Activated B cell treated with CpG ODN at 0.5 μM for 24 hours (primary cell): ENCODE measurements at regions not wholly inside any gene's neighbourhood (a gene's known extent, or its start where the extent isn't known, plus 50 kb on each side); places are given as distances from the start of the nearest gene placed in this dataset.

Experiments
- ATAC-seq: fragments of 200-7000 bp; cut with Tn5 transposase; one replicate; pipeline ENCODE4 v1.10.0; 2021; ENCODE audit warnings: low read depth, mild to moderate bottlenecking, moderate library complexity
- CTCF ChIA-PET: fragments of 350-600 bp; sonication (Branson Sonifier 250); formaldehyde crosslinking; loops from one replicate; lab custom pipeline; 2021; ENCODE audit warnings: antibody characterized with exemption; lab: Charles Lee
- POLR2A ChIA-PET: fragments of 350-600 bp; sonication (Branson Sonifier 250); formaldehyde crosslinking; loops from one replicate; lab custom pipeline; 2021; ENCODE audit warnings: antibody characterized with exemption; lab: Charles Lee
- DNase-seq: peaks from one replicate; pipeline ENCODE4 v3.0.0; 2022
- H3K27ac Mint-ChIP-seq: one replicate; pipeline ENCODE4 v1.8.0; 2020; ENCODE audit warnings: mixed read lengths
- H3K27me3 Mint-ChIP-seq: one replicate; pipeline ENCODE4 v1.8.0; 2021; ENCODE audit warnings: mixed read lengths
- H3K36me3 Mint-ChIP-seq: one replicate; pipeline ENCODE4 v1.8.0; 2021; ENCODE audit warnings: low read depth, mixed read lengths
- H3K4me1 Mint-ChIP-seq: one replicate; pipeline ENCODE4 v1.8.0; 2021; ENCODE audit warnings: mixed read lengths
- H3K4me3 Mint-ChIP-seq: one replicate; pipeline ENCODE4 v1.8.0; 2020; ENCODE audit warnings: mild to moderate bottlenecking, mixed read lengths
- H3K9me3 Mint-ChIP-seq: one replicate; pipeline ENCODE4 v1.8.0; 2020; ENCODE audit warnings: mixed read lengths
- CTCF ChIP-seq: fragments of 200-600 bp; IDR thresholded peaks from one replicate; pipeline ENCODE4 v1.8.0; 2022; ENCODE audit warnings: antibody characterized with exemption, mild to moderate bottlenecking
- intact Hi-C: fragments of 100-400 bp; cut with micrococcal nuclease; formaldehyde crosslinking; loops from one replicate; pipeline ENCODE4 v1.15.1; 2024

GRCh38 chr14:84421621-84422020 is 1108.3 kb upstream of the FLRT2 start:
- ATAC-seq (no peak), DNase-seq (no peak)
- Mint-ChIP-seq H3K4me3 (no peak overlapping the region), H3K36me3 (no peaks in the 10 kb centered on the region), H3K9me3 (peaks cover 7% of the 10 kb centered on the region), H3K4me1 (no peaks in the 10 kb centered on the region), H3K27me3 (no peaks in the 10 kb centered on the region), H3K27ac (no peak overlapping the region)
- intact Hi-C loops = no loop called here
- ChIA-PET POLR2A (no interaction called here), CTCF (no interaction called here)
- TF ChIP-seq CTCF = no peak

- CTCF ChIA-PET = no interaction called here
- TF ChIP-seq CTCF = no peak
- Mint-ChIP-seq H3K4me3 (no peak overlapping the region), H3K9me3 (peaks cover 4% of the 10 kb centered on the region), H3K36me3 (no peaks in the 10 kb centered on the region), H3K27me3 (no peaks in the 10 kb centered on the region), H3K4me1 (no peaks in the 10 kb centered on the region), H3K27ac (no peak overlapping the region)
- intact Hi-C loops = no loop called here
- DNase-seq (no peak), ATAC-seq (no peak)
- POLR2A ChIA-PET = no interaction called here
These were observed 1104.0 kb upstream of the FLRT2 start for GRCh38 chr14:84425968-84426367.

GRCh38 chr14:84432676-84433075 is 1097.3 kb upstream of the FLRT2 start:
- H3K9me3 Mint-ChIP-seq = peaks cover 2% of the 10 kb centered on the region
- intact Hi-C loops = no loop called here
- ATAC-seq (no peak), DNase-seq (no peak)
- ChIA-PET CTCF (no interaction called here), POLR2A (no interaction called here)
- H3K27ac Mint-ChIP-seq = no peak overlapping the region
- H3K4me1 Mint-ChIP-seq = no peaks in the 10 kb centered on the region
- no peaks in the 10 kb centered on the region for H3K36me3 Mint-ChIP-seq
- no peaks in the 10 kb centered on the region for H3K27me3 Mint-ChIP-seq
- no peak overlapping the region for H3K4me3 Mint-ChIP-seq
- TF ChIP-seq CTCF = no peak

GRCh38 chr14:84433961-84434360 is 1096.0 kb upstream of the FLRT2 start:
- TF ChIP-seq CTCF = no peak
- no peak for DNase-seq
- CTCF ChIA-PET = no interaction called here
- H3K4me3 Mint-ChIP-seq = no peak overlapping the region
- no peaks in the 10 kb centered on the region for H3K36me3 Mint-ChIP-seq
- ATAC-seq = no peak
- H3K27ac Mint-ChIP-seq = no peak overlapping the region
- no peaks in the 10 kb centered on the region for H3K27me3 Mint-ChIP-seq
- POLR2A ChIA-PET = no interaction called here
- intact Hi-C loops = no loop called here
- no peaks in the 10 kb centered on the region for H3K4me1 Mint-ChIP-seq
- H3K9me3 Mint-ChIP-seq = peaks cover 4% of the 10 kb centered on the region

- Mint-ChIP-seq H3K4me1 (no peaks in the 10 kb centered on the region), H3K36me3 (no peaks in the 10 kb centered on the region), H3K4me3 (no peak overlapping the region), H3K27ac (no peak overlapping the region), H3K9me3 (peaks cover 4% of the 10 kb centered on the region), H3K27me3 (no peaks in the 10 kb centered on the region)
- ChIA-PET CTCF (no interaction called here), POLR2A (no interaction called here)
- intact Hi-C loops = no loop called here
- ATAC-seq = no peak
- no peak for TF ChIP-seq CTCF
- DNase-seq = no peak
These were observed 1094.1 kb upstream of the FLRT2 start for GRCh38 chr14:84435820-84436324.
